RWPE2 (cell line): ENCODE measurements at regions not wholly inside any gene's neighbourhood (a gene's known extent, or its start where the extent isn't known, plus 50 kb on each side); places are given as distances from the start of the nearest gene placed in this dataset.

Experiments used
- ATAC-seq: fragments of 200-7000 bp; cut with Tn5 transposase; 3 replicates; pipeline ENCODE4 v1.9.1; 2021; ENCODE audit warnings: low read depth
- DNase-seq: peaks from one replicate; pipeline ENCODE4 v3.0.0-alpha.2; 2020; ENCODE audit warnings: low spot score
- H3K27ac ChIP-seq: fragments of 450-650 bp; 2 replicates; pipeline ENCODE4 v1.5.1; 2017; ENCODE audit warnings: mild to moderate bottlenecking; ENCODE audit not compliant: poor library complexity, severe bottlenecking
- H3K27me3 ChIP-seq: fragments of 250-450 bp; sonication (Bioruptor Pico); 2 replicates; pipeline ENCODE4 v1.5.1; 2021; ENCODE audit warnings: mild to moderate bottlenecking, moderate library complexity; ENCODE audit not compliant: insufficient read depth, poor library complexity, severe bottlenecking
- H3K36me3 ChIP-seq: fragments of 250-450 bp; sonication (Bioruptor Pico); 2 replicates; pipeline ENCODE4 v1.5.1; 2020; ENCODE audit warnings: low read depth, mild to moderate bottlenecking, moderate library complexity
- H3K4me1 ChIP-seq: fragments of 250-450 bp; sonication (Bioruptor Pico); 2 replicates; pipeline ENCODE4 v1.5.1; 2021; ENCODE audit warnings: mild to moderate bottlenecking, moderate library complexity; ENCODE audit not compliant: insufficient read depth, poor library complexity, severe bottlenecking
- H3K4me3 ChIP-seq: fragments of 250-450 bp; sonication (Bioruptor Pico); 2 replicates; pipeline ENCODE4 v1.5.1; 2021; ENCODE audit warnings: mild to moderate bottlenecking, moderate library complexity; ENCODE audit not compliant: severe bottlenecking
- H3K9me3 ChIP-seq: fragments of 250-450 bp; sonication (Bioruptor Pico); 2 replicates; pipeline ENCODE4 v1.5.1; 2021; ENCODE audit warnings: mild to moderate bottlenecking, moderate library complexity; ENCODE audit not compliant: severe bottlenecking
- TF ChIP-seq, protein P1 (sequence below): fragments of 450-650 bp; IDR thresholded peaks from one replicate; pipeline ENCODE4 v1.5.1; 2017; ENCODE audit warnings: mild to moderate bottlenecking, moderate library complexity; ENCODE audit not compliant: poor library complexity, severe bottlenecking

DNA sequence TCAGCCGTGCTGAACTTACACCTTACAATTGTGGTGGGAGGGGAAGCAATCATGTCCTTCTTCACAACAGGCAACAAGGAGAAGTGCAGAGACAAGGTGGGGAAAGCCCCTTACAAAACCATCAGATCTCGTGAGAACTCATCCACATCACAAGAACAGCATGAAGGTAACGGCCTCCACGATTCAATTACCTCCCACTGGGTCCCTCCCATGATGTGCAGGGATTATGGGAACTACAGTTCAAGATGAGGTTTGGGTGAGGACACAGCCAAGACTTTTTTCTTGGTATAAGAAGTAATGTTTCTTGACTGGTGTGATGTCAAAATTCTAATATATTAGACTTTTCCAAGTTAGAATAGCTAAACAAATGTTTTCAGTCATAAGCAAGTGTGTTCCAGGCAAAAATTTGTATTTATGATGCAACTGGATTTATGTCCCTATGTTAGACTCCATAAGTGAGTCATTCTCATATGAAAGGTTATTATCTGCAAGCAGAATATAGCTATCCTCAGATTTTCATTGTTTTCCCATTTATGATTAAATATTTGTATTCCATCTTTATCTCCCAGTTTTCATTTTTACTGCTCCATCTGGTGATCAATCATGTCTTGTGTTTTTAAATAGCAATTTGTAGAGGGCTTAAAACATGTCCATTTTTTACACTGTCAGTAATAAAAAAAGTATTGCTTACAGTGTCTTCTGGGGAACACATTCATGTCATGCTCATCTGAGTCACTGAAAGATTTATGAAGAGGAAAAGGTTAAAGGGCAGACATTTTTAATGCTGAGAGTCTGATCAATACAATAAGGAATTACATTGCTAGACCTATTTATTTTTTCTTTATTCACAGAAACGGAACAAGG, 995.2 kb upstream of the CDH2 start:
- H3K4me3 ChIP-seq, result no peak overlapping the region
- TF ChIP-seq, protein P1, sequence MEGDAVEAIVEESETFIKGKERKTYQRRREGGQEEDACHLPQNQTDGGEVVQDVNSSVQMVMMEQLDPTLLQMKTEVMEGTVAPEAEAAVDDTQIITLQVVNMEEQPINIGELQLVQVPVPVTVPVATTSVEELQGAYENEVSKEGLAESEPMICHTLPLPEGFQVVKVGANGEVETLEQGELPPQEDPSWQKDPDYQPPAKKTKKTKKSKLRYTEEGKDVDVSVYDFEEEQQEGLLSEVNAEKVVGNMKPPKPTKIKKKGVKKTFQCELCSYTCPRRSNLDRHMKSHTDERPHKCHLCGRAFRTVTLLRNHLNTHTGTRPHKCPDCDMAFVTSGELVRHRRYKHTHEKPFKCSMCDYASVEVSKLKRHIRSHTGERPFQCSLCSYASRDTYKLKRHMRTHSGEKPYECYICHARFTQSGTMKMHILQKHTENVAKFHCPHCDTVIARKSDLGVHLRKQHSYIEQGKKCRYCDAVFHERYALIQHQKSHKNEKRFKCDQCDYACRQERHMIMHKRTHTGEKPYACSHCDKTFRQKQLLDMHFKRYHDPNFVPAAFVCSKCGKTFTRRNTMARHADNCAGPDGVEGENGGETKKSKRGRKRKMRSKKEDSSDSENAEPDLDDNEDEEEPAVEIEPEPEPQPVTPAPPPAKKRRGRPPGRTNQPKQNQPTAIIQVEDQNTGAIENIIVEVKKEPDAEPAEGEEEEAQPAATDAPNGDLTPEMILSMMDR, result no peak
- H3K27ac ChIP-seq, result peak overlapping the region; percentile 70
- no peaks in the 10 kb centered on the region for H3K9me3 ChIP-seq
- H3K27me3 ChIP-seq, result no peaks in the 10 kb centered on the region
- no peaks in the 10 kb centered on the region; the same call in 1 of the 2 replicates for H3K36me3 ChIP-seq
- no peak for DNase-seq
- peak; percentile 53; the same call in 2 of the 3 replicates for ATAC-seq
- peaks cover 27% of the 10 kb centered on the region for H3K4me1 ChIP-seq

GRCh38 chr18:29169599-29169998, 992.7 kb upstream of the CDH2 start:
- TF ChIP-seq, protein P1, result no peak
- H3K9me3 ChIP-seq, result no peaks in the 10 kb centered on the region
- peak overlapping the region; percentile 70 for H3K27ac ChIP-seq
- H3K27me3 ChIP-seq, result no peaks in the 10 kb centered on the region
- no peaks in the 10 kb centered on the region; the same call in 1 of the 2 replicates for H3K36me3 ChIP-seq
- ATAC-seq, result no peak
- H3K4me3 ChIP-seq, result no peak overlapping the region
- DNase-seq, result no peak
- peaks cover 39% of the 10 kb centered on the region for H3K4me1 ChIP-seq

GRCh38 chr18:29164993-29165599, 988.2 kb upstream of the CDH2 start:
- H3K36me3 ChIP-seq, result no peaks in the 10 kb centered on the region; the same call in 1 of the 2 replicates
- DNase-seq (no peak), ATAC-seq (peak; percentile 94)
- no peaks in the 10 kb centered on the region for H3K9me3 ChIP-seq
- peaks cover 57% of the 10 kb centered on the region for H3K4me1 ChIP-seq
- no peaks in the 10 kb centered on the region for H3K27me3 ChIP-seq
- TF ChIP-seq, protein P1, result no peak
- peak overlapping the region; percentile 100 for H3K27ac ChIP-seq
- H3K4me3 ChIP-seq, result no peak overlapping the region

DNA sequence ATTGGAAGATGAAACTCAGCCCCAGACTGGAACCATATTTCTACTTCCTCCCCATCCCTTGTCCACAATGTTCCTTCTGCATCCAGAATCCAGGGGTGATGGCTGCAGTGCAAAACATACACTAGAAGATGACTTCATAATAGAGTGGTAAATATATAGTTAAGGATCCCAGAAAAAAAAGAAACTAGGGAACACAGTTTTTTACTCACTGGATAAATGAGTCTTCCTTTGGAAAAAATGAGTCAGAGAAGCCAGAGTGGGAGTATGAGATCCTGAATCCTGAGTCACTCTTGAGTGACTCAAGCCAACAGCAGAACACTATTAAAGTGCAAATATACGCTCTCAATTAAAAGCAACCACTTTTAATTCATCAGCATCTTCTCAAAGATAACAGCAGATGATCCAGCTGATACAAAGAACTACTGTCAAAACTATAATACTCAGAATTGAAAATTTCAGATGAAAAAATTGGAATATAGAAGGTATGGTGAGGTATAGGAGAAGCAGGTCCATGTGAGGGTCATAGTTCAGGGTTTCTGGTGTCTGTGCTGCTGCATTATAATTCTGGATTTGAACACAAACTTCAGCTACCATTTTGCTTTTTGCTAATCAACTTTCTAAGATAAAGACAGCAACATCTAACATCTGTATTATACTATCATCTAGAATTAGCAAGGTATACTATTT, 987.2 kb upstream of the CDH2 start:
- H3K4me1 ChIP-seq, result peaks cover 64% of the 10 kb centered on the region
- no peaks in the 10 kb centered on the region; the same call in 1 of the 2 replicates for H3K36me3 ChIP-seq
- H3K4me3 ChIP-seq, result no peak overlapping the region
- no peaks in the 10 kb centered on the region for H3K27me3 ChIP-seq
- no peaks in the 10 kb centered on the region for H3K9me3 ChIP-seq
- peak; percentile 77 for ATAC-seq
- peak overlapping the region; percentile 100 for H3K27ac ChIP-seq
- DNase-seq, result no peak
- TF ChIP-seq, protein P1, result no peak
